NCI-H345 treated with DMSO at 0.1 percent for 48 hours (cell line): ENCODE measurements at regions not wholly inside any gene's neighbourhood (a gene's known extent, or its start where the extent isn't known, plus 50 kb on each side); places are given as distances from the start of the nearest gene placed in this dataset.
"Not testable (repeated sequence)": the region's sequence is repeated elsewhere in the genome, so short reads cannot be mapped to it uniquely, and the experiment has no call there.

Experiments used
- DNase-seq: peaks from one replicate; lab custom pipeline; 2025; ENCODE audit not compliant: unreplicated experiment; lab: John Stamatoyannopoulos, UW

GRCh38 chrX:96182366-96182765, 502.3 kb upstream of the DIAPH2 start:
- DNase-seq = no peak

- no peak for DNase-seq
Measured at GRCh38 chrX:96183391-96183790, 501.3 kb upstream of the DIAPH2 start.

- no peak for DNase-seq
Measured at GRCh38 chrX:96183843-96184242, 500.8 kb upstream of the DIAPH2 start.

- no peak for DNase-seq
Measured at GRCh38 chrX:96204928-96205327, 479.7 kb upstream of the DIAPH2 start.

GRCh38 chrX:96211953-96212352, 472.7 kb upstream of the DIAPH2 start:
- DNase-seq = no peak

GRCh38 chrX:96214681-96215080, 470.0 kb upstream of the DIAPH2 start:
- DNase-seq = not testable (repeated sequence)

- DNase-seq = no peak
Measured at GRCh38 chrX:96224279-96224678, 460.4 kb upstream of the DIAPH2 start.

- no peak for DNase-seq
Measured at GRCh38 chrX:96244955-96245354, 439.7 kb upstream of the DIAPH2 start.

- DNase-seq = no peak
Measured at GRCh38 chrX:96246436-96246835, 438.2 kb upstream of the DIAPH2 start.
